ENCODE measurements at regions not wholly inside any gene's neighbourhood (a gene's known extent, or its start where the extent isn't known, plus 50 kb on each side); places are given as distances from the start of the nearest gene placed in this dataset.

DNA sequence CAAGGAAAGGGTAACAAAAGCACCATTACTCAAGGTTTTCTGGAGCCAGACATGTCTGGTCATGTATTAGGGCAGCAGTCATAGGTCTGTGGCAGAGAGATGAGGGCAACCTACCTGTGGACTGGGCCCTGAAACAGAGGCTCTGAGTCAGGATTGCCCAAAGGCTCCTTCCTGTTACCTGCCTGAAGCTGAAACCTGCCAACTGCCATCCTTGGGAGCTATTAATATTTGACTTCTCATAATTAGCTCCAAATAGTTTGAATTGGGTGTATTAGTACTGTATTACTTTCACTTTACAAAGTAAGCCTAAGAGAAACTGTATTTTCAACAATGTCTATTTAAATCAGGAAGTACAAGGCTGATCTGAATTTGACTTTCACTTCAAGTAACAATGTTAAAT lies 72.0 kb upstream of the TBX18 start:
- H3K9me1 ChIP-seq (ENCODE audit: control insufficient read depth, insufficient read depth, low read length), result no peaks in the 10 kb centered on the region
- no peak overlapping the region for H2AFZ ChIP-seq (ENCODE audit: low read depth, low read length)
- no peaks in the 10 kb centered on the region for H4K20me1 ChIP-seq (replicated peaks; ENCODE audit: control insufficient read depth, insufficient read depth, low read length)
- H3K9me3 ChIP-seq (replicated peaks; ENCODE audit: control insufficient read depth, insufficient read depth, low read depth, low read length), result no peaks in the 10 kb centered on the region
- no peak for FAIRE-seq
- in situ Hi-C loops (cut with MboI), result no loop called here
- H3K4me1 ChIP-seq (replicated peaks in 1 of 2; ENCODE audit: control insufficient read depth in 2 of 2, insufficient read depth in 2 of 2, low read length in 2 of 2), result no peaks in the 10 kb centered on the region
- intact Hi-C loops (cut with micrococcal nuclease), result no loop called here
- no peaks in the 10 kb centered on the region for H3K36me3 ChIP-seq (ENCODE audit: control insufficient read depth, insufficient read depth, low read length)
- CTCF ChIA-PET (ENCODE audit: low intra/inter-chr PET ratio), result no interaction called here
- H3K27ac ChIP-seq (ENCODE audit: extremely low read depth, low read depth, low read length), result no peak overlapping the region
- POLR2A ChIA-PET, result no interaction called here
- no peaks in the 10 kb centered on the region; a peak in 1 of 5 replicates for H3K27me3 ChIP-seq (ENCODE audit: control insufficient read depth in 2 of 2, insufficient read depth in 2 of 2, low read length in 2 of 2)
- no peak overlapping the region for H3K4me3 ChIP-seq
- no peaks in the 10 kb centered on the region for H3K79me2 ChIP-seq (ENCODE audit: control insufficient read depth, insufficient read depth, low read length)
- no peak for ATAC-seq
- no peak overlapping the region for H3K4me2 ChIP-seq (ENCODE audit: insufficient read depth, low read length)
- DNase-seq (ENCODE audit: extremely low read depth in 1 of 4, low spot score in 3 of 4), result no peak
- BruUV-seq (replicated peaks), result no TSS peak
- TF ChIP-seq ZNF408 (CRISPR knock-in tag; IDR thresholded peaks at IDR 0.05; ENCODE audit: low read depth) (no peak), ZNF431 (CRISPR knock-in tag; IDR thresholded peaks at IDR 0.05) (no peak), POLR2B (IDR thresholded peaks at IDR 0.05; ENCODE audit: low read depth, partially characterized antibody) (no peak), SMC3 (conservative IDR thresholded peaks at IDR 0.05; ENCODE audit: insufficient read depth, low read depth, low read length) (no peak), ZNF695 (CRISPR knock-in tag; IDR thresholded peaks at IDR 0.05) (no peak), RB1 (IDR thresholded peaks at IDR 0.05; ENCODE audit: low read depth) (no peak), ZNF146 (CRISPR knock-in tag; IDR thresholded peaks at IDR 0.05; ENCODE audit: unreplicated experiment) (no peak)
- H3K9ac ChIP-seq (ENCODE audit: insufficient read depth in 1 of 2, low read depth in 2 of 2, low read length in 2 of 2), result no peak overlapping the region

DNA sequence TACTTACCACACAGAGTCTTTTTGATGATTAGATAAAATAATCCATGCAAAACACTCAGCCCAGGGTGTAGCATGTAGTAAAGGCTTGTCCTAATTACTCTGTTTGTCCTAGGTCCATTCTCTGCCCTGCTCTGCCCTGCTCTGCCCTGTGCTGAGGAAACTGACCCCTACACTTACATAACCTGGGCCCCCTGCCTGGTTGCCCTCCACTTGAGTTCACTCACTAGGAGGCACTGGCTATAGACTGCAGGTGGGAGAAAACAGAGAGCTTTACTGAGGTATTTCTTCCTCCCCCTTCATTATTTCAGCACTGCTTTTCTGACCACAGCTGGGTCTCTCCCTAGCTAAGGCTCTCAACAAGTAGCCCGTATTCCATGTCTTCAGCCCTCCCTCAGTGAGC lies 70.9 kb upstream of the TBX18 start:
- DNase-seq (ENCODE audit: extremely low read depth in 1 of 4, low spot score in 3 of 4) (no peak), ATAC-seq (no peak), FAIRE-seq (no peak)
- 0% methylated on average over 1 of the region's 1 CpG for WGBS (ENCODE audit: insufficient coverage, low coverage, missing lambda C conversion rate)
- Histone ChIP-seq H3K9me3 (replicated peaks; ENCODE audit: control insufficient read depth, insufficient read depth, low read depth, low read length) (no peaks in the 10 kb centered on the region), H3K36me3 (ENCODE audit: control insufficient read depth, insufficient read depth, low read length) (no peaks in the 10 kb centered on the region), H3K4me1 (replicated peaks in 1 of 2; ENCODE audit: control insufficient read depth in 2 of 2, insufficient read depth in 2 of 2, low read length in 2 of 2) (no peaks in the 10 kb centered on the region), H3K9me1 (ENCODE audit: control insufficient read depth, insufficient read depth, low read length) (no peaks in the 10 kb centered on the region), H3K27me3 (ENCODE audit: control insufficient read depth in 2 of 2, insufficient read depth in 2 of 2, low read length in 2 of 2) (no peaks in the 10 kb centered on the region; a peak in 1 of 5 replicates), H2AFZ (ENCODE audit: low read depth, low read length) (no peak overlapping the region), H3K79me2 (ENCODE audit: control insufficient read depth, insufficient read depth, low read length) (no peaks in the 10 kb centered on the region), H3K4me2 (ENCODE audit: insufficient read depth, low read length) (no peak overlapping the region), H3K9ac (ENCODE audit: insufficient read depth in 1 of 2, low read depth in 2 of 2, low read length in 2 of 2) (no peak overlapping the region), H3K27ac (ENCODE audit: extremely low read depth, low read depth, low read length) (no peak overlapping the region), H3K4me3 (no peak overlapping the region), H4K20me1 (replicated peaks; ENCODE audit: control insufficient read depth, insufficient read depth, low read length) (no peaks in the 10 kb centered on the region)
- BruUV-seq (replicated peaks), result no TSS peak
- intact Hi-C loops (cut with micrococcal nuclease) (no loop called here), in situ Hi-C loops (cut with MboI) (no loop called here)
- ChIA-PET CTCF (ENCODE audit: low intra/inter-chr PET ratio) (no interaction called here), POLR2A (no interaction called here)
- TF ChIP-seq, protein P1, sequence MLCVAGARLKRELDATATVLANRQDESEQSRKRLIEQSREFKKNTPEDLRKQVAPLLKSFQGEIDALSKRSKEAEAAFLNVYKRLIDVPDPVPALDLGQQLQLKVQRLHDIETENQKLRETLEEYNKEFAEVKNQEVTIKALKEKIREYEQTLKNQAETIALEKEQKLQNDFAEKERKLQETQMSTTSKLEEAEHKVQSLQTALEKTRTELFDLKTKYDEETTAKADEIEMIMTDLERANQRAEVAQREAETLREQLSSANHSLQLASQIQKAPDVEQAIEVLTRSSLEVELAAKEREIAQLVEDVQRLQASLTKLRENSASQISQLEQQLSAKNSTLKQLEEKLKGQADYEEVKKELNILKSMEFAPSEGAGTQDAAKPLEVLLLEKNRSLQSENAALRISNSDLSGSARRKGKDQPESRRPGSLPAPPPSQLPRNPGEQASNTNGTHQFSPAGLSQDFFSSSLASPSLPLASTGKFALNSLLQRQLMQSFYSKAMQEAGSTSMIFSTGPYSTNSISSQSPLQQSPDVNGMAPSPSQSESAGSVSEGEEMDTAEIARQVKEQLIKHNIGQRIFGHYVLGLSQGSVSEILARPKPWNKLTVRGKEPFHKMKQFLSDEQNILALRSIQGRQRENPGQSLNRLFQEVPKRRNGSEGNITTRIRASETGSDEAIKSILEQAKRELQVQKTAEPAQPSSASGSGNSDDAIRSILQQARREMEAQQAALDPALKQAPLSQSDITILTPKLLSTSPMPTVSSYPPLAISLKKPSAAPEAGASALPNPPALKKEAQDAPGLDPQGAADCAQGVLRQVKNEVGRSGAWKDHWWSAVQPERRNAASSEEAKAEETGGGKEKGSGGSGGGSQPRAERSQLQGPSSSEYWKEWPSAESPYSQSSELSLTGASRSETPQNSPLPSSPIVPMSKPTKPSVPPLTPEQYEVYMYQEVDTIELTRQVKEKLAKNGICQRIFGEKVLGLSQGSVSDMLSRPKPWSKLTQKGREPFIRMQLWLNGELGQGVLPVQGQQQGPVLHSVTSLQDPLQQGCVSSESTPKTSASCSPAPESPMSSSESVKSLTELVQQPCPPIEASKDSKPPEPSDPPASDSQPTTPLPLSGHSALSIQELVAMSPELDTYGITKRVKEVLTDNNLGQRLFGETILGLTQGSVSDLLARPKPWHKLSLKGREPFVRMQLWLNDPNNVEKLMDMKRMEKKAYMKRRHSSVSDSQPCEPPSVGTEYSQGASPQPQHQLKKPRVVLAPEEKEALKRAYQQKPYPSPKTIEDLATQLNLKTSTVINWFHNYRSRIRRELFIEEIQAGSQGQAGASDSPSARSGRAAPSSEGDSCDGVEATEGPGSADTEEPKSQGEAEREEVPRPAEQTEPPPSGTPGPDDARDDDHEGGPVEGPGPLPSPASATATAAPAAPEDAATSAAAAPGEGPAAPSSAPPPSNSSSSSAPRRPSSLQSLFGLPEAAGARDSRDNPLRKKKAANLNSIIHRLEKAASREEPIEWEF (CRISPR knock-in tag; IDR thresholded peaks at IDR 0.05), result no peak
- TF ChIP-seq LARP7 (IDR thresholded peaks at IDR 0.05) (no peak), NONO (IDR thresholded peaks at IDR 0.05; ENCODE audit: low read depth in 2 of 2, low read length in 1 of 2) (no peak), SIN3B (IDR thresholded peaks at IDR 0.05; ENCODE audit: low read depth) (no peak)
- TF ChIP-seq, protein P2, sequence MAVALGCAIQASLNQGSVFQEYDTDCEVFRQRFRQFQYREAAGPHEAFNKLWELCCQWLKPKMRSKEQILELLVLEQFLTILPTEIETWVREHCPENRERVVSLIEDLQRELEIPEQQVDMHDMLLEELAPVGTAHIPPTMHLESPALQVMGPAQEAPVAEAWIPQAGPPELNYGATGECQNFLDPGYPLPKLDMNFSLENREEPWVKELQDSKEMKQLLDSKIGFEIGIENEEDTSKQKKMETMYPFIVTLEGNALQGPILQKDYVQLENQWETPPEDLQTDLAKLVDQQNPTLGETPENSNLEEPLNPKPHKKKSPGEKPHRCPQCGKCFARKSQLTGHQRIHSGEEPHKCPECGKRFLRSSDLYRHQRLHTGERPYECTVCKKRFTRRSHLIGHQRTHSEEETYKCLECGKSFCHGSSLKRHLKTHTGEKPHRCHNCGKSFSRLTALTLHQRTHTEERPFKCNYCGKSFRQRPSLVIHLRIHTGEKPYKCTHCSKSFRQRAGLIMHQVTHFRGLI (CRISPR knock-in tag; IDR thresholded peaks at IDR 0.05), result no peak

Measured in K562 (cell line).